SK-N-SH (cell line): ENCODE measurements at regions not wholly inside any gene's neighbourhood (a gene's known extent, or its start where the extent isn't known, plus 50 kb on each side); places are given as distances from the start of the nearest gene placed in this dataset.

Experiments used
- EP300 ChIP-seq, 2 experiments: IDR thresholded peaks; 2 replicates each; pipeline versions ENCODE4 v1.4.0 to v1.6.1; 2012; ENCODE audit warnings: borderline replicate concordance in 1 of 2, low read depth in 1 of 2, low read length in 1 of 2
- RFX5 ChIP-seq: IDR thresholded peaks from 2 replicates; pipeline ENCODE4 v1.6.1; 2012; ENCODE audit warnings: mild to moderate bottlenecking, improper control_type of control experiment, low read length

DNA sequence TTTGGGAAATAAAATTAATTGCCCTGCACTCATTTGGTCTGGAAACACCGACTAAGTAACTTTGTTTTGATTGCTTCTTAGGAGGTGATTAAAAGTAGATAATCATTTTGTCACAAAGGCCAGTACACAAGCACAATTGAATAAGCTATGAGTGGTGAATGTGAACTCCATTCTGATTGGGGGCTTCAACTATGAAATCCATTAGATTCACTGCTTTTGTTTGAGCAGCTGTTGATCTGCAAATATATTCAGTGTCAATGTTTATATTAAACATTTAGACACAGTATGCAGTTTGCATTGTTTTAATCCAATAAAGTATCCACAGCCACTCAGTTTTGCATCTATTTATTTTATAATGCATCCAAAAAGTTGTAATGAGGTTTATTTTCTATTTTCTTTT lies 817.5 kb downstream of the CDH11 start:
- no peak for TF ChIP-seq EP300 (IDR thresholded peaks at IDR 0.05; ENCODE audit: borderline replicate concordance in 1 of 2, low read depth in 1 of 2, low read length in 1 of 2)
- TF ChIP-seq RFX5 = no peak
